HFF-Myc (cell line): ENCODE measurements at regions not wholly inside any gene's neighbourhood (a gene's known extent, or its start where the extent isn't known, plus 50 kb on each side); places are given as distances from the start of the nearest gene placed in this dataset.

Experiments used
- DNase-seq: peaks from one replicate; pipeline ENCODE4 v3.0.0-alpha.2; 2011; ENCODE audit warnings: low read depth; ENCODE audit errors: extremely low read depth
- H3K4me3 ChIP-seq: replicated peaks from 2 replicates; pipeline ENCODE4 v1.5.1; 2011; ENCODE audit warnings: low read depth, mild to moderate bottlenecking, control low read depth, low read length
- TF ChIP-seq, protein P1 (sequence below): IDR thresholded peaks from 2 replicates; pipeline ENCODE4 v1.5.1; 2012; ENCODE audit warnings: mild to moderate bottlenecking, low read depth, low read length, control low read depth; ENCODE audit errors: missing control alignments

DNA sequence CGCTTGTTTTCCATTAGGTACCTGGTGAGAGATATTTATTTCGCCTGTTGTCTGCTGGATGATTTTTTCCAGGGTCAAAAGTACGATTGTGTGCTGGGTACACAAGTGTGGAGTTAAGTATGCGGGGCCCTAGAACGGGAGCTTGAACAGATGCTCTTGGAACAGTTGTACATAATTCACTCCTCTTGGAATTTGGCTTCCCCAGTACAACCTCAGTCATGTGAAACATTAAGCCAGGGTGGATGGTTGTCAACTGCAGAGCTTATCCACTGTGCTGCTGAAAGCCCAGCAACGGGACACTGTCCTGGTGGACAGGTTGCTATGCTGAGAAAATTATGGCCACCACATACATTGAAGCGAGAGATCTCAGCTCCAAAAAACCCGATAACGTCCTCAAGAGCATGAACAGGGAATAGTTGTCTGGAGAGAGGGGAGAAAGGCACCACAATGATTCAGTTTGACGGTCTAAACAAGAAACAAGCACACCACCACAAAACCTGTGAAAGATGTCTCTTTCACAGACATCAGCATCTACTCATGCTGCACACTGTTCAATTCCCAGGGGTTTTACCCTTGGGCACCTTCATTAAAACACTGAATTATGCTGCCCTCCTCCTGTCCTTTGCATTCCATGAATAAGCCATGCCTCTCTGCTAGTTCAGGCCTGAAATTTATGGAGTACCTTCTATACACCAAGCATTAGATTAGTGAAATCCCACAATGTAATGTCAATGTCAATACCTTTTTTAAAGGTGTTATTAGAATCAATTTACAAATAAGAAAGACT is 176.8 kb upstream of the TRIB2 start:
- TF ChIP-seq, protein P1, sequence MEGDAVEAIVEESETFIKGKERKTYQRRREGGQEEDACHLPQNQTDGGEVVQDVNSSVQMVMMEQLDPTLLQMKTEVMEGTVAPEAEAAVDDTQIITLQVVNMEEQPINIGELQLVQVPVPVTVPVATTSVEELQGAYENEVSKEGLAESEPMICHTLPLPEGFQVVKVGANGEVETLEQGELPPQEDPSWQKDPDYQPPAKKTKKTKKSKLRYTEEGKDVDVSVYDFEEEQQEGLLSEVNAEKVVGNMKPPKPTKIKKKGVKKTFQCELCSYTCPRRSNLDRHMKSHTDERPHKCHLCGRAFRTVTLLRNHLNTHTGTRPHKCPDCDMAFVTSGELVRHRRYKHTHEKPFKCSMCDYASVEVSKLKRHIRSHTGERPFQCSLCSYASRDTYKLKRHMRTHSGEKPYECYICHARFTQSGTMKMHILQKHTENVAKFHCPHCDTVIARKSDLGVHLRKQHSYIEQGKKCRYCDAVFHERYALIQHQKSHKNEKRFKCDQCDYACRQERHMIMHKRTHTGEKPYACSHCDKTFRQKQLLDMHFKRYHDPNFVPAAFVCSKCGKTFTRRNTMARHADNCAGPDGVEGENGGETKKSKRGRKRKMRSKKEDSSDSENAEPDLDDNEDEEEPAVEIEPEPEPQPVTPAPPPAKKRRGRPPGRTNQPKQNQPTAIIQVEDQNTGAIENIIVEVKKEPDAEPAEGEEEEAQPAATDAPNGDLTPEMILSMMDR: no peak
- no peak for DNase-seq
- no peak overlapping the region for H3K4me3 ChIP-seq

DNA sequence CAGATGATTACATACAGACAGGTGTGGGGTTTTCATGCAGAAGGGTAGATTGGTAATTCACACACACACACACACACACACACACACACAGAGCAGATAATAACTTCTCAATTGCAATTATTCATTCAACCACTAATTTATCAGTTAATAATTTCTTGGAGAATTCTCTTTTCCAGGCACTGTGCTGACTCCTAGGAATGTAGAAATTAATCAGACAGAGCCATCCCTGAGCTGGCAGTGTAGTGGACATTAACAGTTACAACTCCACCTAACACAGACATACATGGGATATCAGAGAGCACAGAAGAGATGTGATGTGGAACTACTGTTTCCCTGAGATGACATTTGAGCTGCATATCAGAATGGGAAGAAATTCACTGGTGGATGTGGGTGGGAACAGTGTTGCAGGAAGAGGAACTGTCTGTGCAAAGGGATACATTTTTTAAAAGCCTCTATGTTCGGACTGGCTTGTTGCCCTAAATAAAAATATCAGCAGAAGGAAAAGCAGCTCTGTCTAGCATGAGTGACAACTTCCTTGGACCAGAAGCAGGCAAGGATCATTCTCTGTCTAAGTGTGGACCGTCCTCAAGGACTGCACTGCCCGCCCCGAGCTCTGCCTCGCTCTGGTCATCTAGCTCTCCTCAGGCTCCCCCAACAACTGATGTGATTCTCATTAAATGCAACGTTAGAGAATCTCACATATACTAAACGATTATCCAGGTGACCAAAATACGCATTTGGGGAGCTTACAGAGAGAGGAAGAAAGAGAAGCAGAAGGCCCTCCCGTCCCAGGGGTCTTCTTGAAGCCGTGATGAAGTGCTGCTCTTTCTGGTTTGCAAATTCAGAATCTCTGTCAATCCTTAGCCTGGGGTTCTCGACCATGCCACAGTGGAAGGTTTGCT is 173.4 kb upstream of the TRIB2 start:
- TF ChIP-seq, protein P1: no peak
- H3K4me3 ChIP-seq: no peak overlapping the region
- DNase-seq: no peak

DNA sequence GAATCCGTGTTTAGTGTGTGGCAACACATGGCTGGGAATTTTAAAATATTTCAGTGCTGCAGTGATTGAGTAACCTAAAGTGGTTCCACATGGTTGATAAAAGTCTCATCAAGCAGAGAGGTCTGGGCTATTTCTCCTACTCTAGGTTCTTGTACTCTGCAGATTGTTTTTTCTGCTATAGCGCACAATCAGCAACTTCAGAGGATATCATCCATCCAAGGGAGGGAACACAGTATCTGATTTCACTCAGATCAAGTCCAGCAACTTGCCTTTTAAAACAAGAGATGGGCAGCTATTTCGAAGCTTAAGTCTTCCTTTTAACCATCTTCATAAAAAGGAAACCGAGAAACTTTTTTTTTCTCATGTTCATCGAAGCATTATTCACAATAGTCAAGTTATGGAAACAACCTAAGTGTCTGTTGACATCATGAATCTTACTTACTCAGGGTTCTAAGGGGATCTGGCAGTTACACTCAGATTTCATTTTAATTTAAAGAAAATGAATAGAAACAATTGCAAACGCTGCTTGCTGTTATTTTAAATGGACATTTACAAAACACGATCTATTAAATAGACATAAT is 172.7 kb upstream of the TRIB2 start:
- TF ChIP-seq, protein P1: no peak
- no peak overlapping the region for H3K4me3 ChIP-seq
- no peak for DNase-seq

DNA sequence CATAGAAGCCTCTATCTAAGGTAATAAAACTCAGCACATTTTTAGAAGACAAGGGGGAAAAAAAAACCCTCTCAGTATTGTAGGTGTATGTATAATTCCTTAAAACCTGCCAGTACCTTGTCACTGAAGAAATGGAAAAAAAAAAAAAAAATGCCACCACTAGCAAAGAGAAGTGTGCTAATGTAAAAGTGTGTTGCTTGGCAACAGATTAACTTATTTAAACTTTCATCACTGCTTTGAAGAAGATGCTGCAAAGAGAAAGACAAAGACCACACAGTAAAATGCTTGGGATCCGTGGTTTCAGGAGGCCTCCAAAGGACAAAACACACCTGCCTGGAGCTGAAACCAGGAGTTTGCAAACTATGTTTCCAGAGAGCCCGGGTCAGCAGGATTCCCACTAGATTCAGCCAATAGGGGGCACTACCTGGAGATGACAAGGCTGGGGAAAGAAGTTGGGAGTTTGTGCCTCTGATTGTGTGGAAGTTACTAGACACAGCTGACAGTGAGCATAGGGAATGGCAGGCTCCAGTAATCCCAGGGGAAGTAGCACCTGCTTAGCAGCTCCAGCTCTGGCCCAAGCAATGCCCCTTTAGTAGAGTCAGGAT is 169.1 kb upstream of the TRIB2 start:
- DNase-seq: no peak
- H3K4me3 ChIP-seq: no peak overlapping the region
- TF ChIP-seq, protein P1: peak; percentile 20

DNA sequence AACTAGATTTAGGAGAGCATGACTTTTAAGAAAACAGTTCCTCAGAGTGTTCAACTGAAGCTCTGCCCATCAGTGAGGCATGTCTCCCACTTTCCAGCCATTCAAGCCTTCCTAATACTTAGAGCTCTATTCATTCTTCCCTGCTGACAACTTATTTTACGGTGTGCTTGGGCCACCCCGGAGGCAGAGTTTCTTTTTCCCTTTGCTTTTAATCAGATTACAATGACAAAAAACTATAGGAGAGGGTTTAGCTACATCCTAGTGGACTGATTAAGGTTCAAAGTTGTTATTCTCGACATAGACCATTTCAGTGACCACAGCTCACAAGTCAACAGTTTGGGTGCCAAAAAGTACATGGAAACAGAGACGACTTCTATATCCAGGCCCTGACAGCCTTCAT is 167.8 kb upstream of the TRIB2 start:
- DNase-seq: no peak
- TF ChIP-seq, protein P1: no peak
- H3K4me3 ChIP-seq: no peak overlapping the region

DNA sequence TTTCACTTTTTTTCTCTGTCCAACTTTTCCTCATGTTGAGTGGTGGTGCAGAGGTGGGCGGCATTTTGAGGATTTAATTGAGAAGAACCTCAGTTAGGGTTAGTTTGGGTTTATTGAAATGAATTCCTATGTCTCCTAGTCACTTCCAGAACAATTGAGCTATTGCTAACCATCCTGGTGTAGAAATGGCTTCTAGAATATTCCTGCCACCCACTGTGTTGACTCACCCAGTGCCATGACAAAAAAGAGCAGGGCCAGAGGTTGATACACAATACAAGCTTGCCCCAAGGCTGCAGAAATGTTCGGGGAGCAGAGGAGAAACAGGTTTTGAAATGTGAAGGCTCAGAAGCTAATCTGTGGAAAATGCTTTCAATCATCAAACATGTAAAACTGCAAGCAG is 167.1 kb upstream of the TRIB2 start:
- DNase-seq: no peak
- TF ChIP-seq, protein P1: no peak
- H3K4me3 ChIP-seq: no peak overlapping the region
